WTC11 (cell line): ENCODE measurements at regions not wholly inside any gene's neighbourhood (a gene's known extent, or its start where the extent isn't known, plus 50 kb on each side); places are given as distances from the start of the nearest gene placed in this dataset.

Source experiments
- ATAC-seq: fragments of 200-7000 bp; cut with Tn5 transposase; 2 replicates; pipeline ENCODE4 v1.10.0; 2021; ENCODE audit warnings: mild to moderate bottlenecking, moderate library complexity
- CTCF ChIA-PET: fragments of 300-600 bp; sonication (Branson Sonifier 250); formaldehyde crosslinking; loops from one replicate; lab custom pipeline; 2021; ENCODE audit warnings: antibody characterized with exemption; lab: Charles Lee
- POLR2A ChIA-PET: fragments of 350-600 bp; sonication (Branson Sonifier 250); formaldehyde crosslinking; loops from one replicate; lab custom pipeline; 2021; ENCODE audit warnings: antibody characterized with exemption; lab: Charles Lee
- DNase-seq: peaks from one replicate; pipeline ENCODE4 v3.0.0; 2021; ENCODE audit warnings: low spot score
- H3K27ac Mint-ChIP-seq: 2 replicates; pipeline ENCODE4 v1.8.0; 2021; ENCODE audit warnings: mixed read lengths
- H3K27me3 Mint-ChIP-seq: 2 replicates; pipeline ENCODE4 v1.8.0; 2021; ENCODE audit warnings: low read depth, mild to moderate bottlenecking, moderate library complexity, mixed read lengths
- H3K36me3 Mint-ChIP-seq: 2 replicates; pipeline ENCODE4 v1.8.0; 2021; ENCODE audit warnings: mixed read lengths
- H3K4me1 Mint-ChIP-seq: 2 replicates; pipeline ENCODE4 v1.8.0; 2022; ENCODE audit warnings: mixed read lengths
- H3K4me3 Mint-ChIP-seq: 2 replicates; pipeline ENCODE4 v1.8.0; 2021; ENCODE audit warnings: mild to moderate bottlenecking, moderate library complexity, mixed read lengths
- H3K9me3 Mint-ChIP-seq: 2 replicates; pipeline ENCODE4 v1.8.0; 2021; ENCODE audit warnings: mixed read lengths
- ARID4B ChIP-seq: sonication (generic); formaldehyde crosslinking; IDR thresholded peaks from 2 replicates; pipeline ENCODE4 v1.8.0; 2023; ENCODE audit warnings: missing genetic modification reagents, mild to moderate bottlenecking, borderline replicate concordance
- ATF2 ChIP-seq: sonication (generic); formaldehyde crosslinking; IDR thresholded peaks from 2 replicates; pipeline ENCODE4 v1.8.1; 2022; ENCODE audit warnings: low read depth, missing genetic modification reagents, borderline replicate concordance
- CBFB ChIP-seq: sonication (generic); formaldehyde crosslinking; IDR thresholded peaks from 2 replicates; pipeline ENCODE4 v1.8.1; 2022; ENCODE audit warnings: mild to moderate bottlenecking, low read depth, missing genetic modification reagents
- CTCF ChIP-seq: fragments of 200-600 bp; IDR thresholded peaks from 2 replicates; pipeline ENCODE4 v1.8.0; 2022; ENCODE audit warnings: antibody characterized with exemption
- EMX1 ChIP-seq: fragments of 250-450 bp; sonication (Bioruptor Pico); IDR thresholded peaks from 2 replicates; pipeline ENCODE4 v1.8.0; 2021; ENCODE audit warnings: mild to moderate bottlenecking
- ETV6 ChIP-seq: sonication (generic); formaldehyde crosslinking; IDR thresholded peaks from 2 replicates; pipeline ENCODE4 v1.8.1; 2022; ENCODE audit warnings: mild to moderate bottlenecking, missing genetic modification reagents
- MYBL2 ChIP-seq: sonication (generic); formaldehyde crosslinking; IDR thresholded peaks from 2 replicates; pipeline ENCODE4 v1.8.1; 2023; ENCODE audit warnings: mild to moderate bottlenecking, moderate library complexity, missing genetic modification reagents
- RELA ChIP-seq: sonication (generic); formaldehyde crosslinking; IDR thresholded peaks from 2 replicates; pipeline ENCODE4 v1.8.1; 2022; ENCODE audit warnings: missing genetic modification reagents, mild to moderate bottlenecking, borderline replicate concordance
- RORB ChIP-seq: fragments of 250-450 bp; sonication (Bioruptor Pico); IDR thresholded peaks from 2 replicates; pipeline ENCODE4 v1.9.0; 2021; ENCODE audit warnings: mild to moderate bottlenecking
- ZNF138 ChIP-seq: sonication (generic); formaldehyde crosslinking; conservative IDR thresholded peaks from 2 replicates; pipeline ENCODE4 v1.8.1; 2022; ENCODE audit warnings: mild to moderate bottlenecking, moderate library complexity, missing genetic modification reagents
- ZNF219 ChIP-seq: sonication (generic); formaldehyde crosslinking; IDR thresholded peaks from 2 replicates; pipeline ENCODE4 v1.8.0; 2023; ENCODE audit warnings: missing genetic modification reagents, mild to moderate bottlenecking, borderline replicate concordance
- ZNF263 ChIP-seq: sonication (generic); formaldehyde crosslinking; IDR thresholded peaks from 2 replicates; pipeline ENCODE4 v1.8.1; 2022; ENCODE audit warnings: low read depth, mild to moderate bottlenecking, moderate library complexity, missing genetic modification reagents
- ZNF317 ChIP-seq: sonication (generic); formaldehyde crosslinking; IDR thresholded peaks from 2 replicates; pipeline ENCODE4 v1.8.1; 2023; ENCODE audit warnings: low read depth, mild to moderate bottlenecking, moderate library complexity, missing genetic modification reagents, borderline replicate concordance
- ZNF423 ChIP-seq: fragments of 250-450 bp; sonication (Bioruptor Pico); IDR thresholded peaks from 2 replicates; pipeline ENCODE4 v2.1.2; 2022; ENCODE audit warnings: mild to moderate bottlenecking, moderate library complexity
- ZNF512 ChIP-seq: sonication (generic); formaldehyde crosslinking; IDR thresholded peaks from 2 replicates; pipeline ENCODE4 v1.8.1; 2022; ENCODE audit warnings: missing genetic modification reagents, borderline replicate concordance
- TF ChIP-seq, protein P1 (sequence below): fragments of 250-450 bp; sonication (Bioruptor Pico); IDR thresholded peaks from 2 replicates; pipeline ENCODE4 v1.9.0; 2021; ENCODE audit warnings: mild to moderate bottlenecking, borderline replicate concordance
- TF ChIP-seq, protein P2 (sequence below): sonication (generic); formaldehyde crosslinking; conservative IDR thresholded peaks from 2 replicates; pipeline ENCODE4 v1.8.1; 2022; ENCODE audit warnings: mild to moderate bottlenecking, missing genetic modification reagents
- TF ChIP-seq, protein P3 (sequence below): sonication (generic); formaldehyde crosslinking; IDR thresholded peaks from 2 replicates; pipeline ENCODE4 v1.8.1; 2023; ENCODE audit warnings: mild to moderate bottlenecking, missing genetic modification reagents, borderline replicate concordance

- TF ChIP-seq, protein P1, sequence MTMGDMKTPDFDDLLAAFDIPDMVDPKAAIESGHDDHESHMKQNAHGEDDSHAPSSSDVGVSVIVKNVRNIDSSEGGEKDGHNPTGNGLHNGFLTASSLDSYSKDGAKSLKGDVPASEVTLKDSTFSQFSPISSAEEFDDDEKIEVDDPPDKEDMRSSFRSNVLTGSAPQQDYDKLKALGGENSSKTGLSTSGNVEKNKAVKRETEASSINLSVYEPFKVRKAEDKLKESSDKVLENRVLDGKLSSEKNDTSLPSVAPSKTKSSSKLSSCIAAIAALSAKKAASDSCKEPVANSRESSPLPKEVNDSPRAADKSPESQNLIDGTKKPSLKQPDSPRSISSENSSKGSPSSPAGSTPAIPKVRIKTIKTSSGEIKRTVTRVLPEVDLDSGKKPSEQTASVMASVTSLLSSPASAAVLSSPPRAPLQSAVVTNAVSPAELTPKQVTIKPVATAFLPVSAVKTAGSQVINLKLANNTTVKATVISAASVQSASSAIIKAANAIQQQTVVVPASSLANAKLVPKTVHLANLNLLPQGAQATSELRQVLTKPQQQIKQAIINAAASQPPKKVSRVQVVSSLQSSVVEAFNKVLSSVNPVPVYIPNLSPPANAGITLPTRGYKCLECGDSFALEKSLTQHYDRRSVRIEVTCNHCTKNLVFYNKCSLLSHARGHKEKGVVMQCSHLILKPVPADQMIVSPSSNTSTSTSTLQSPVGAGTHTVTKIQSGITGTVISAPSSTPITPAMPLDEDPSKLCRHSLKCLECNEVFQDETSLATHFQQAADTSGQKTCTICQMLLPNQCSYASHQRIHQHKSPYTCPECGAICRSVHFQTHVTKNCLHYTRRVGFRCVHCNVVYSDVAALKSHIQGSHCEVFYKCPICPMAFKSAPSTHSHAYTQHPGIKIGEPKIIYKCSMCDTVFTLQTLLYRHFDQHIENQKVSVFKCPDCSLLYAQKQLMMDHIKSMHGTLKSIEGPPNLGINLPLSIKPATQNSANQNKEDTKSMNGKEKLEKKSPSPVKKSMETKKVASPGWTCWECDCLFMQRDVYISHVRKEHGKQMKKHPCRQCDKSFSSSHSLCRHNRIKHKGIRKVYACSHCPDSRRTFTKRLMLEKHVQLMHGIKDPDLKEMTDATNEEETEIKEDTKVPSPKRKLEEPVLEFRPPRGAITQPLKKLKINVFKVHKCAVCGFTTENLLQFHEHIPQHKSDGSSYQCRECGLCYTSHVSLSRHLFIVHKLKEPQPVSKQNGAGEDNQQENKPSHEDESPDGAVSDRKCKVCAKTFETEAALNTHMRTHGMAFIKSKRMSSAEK (CRISPR knock-in tag): no peak
- TF ChIP-seq ETV6 (no peak), MYBL2 (CRISPR knock-in tag) (no peak), CBFB (CRISPR knock-in tag) (no peak), ZNF512 (CRISPR knock-in tag) (no peak), RORB (no peak), CTCF (no peak), ARID4B (CRISPR knock-in tag) (no peak), ZNF138 (CRISPR knock-in tag) (no peak)
- TF ChIP-seq, protein P2, sequence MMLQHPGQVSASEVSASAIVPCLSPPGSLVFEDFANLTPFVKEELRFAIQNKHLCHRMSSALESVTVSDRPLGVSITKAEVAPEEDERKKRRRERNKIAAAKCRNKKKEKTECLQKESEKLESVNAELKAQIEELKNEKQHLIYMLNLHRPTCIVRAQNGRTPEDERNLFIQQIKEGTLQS (CRISPR knock-in tag): no peak
These were observed 541.9 kb downstream of the TMX3 start (continued) for GRCh38 chr18:68172842-68173549.

GRCh38 chr18:68164909-68165308 lies 550.0 kb downstream of the TMX3 start:
- H3K27me3 Mint-ChIP-seq: no peaks in the 10 kb centered on the region
- POLR2A ChIA-PET: no interaction called here
- TF ChIP-seq ZNF219 (CRISPR knock-in tag) (no peak), ZNF317 (no peak), ZNF423 (CRISPR knock-in tag) (no peak), EMX1 (CRISPR knock-in tag) (no peak), RELA (CRISPR knock-in tag) (no peak), ATF2 (CRISPR knock-in tag) (no peak), ZNF263 (CRISPR knock-in tag) (no peak)
- TF ChIP-seq, protein P3, sequence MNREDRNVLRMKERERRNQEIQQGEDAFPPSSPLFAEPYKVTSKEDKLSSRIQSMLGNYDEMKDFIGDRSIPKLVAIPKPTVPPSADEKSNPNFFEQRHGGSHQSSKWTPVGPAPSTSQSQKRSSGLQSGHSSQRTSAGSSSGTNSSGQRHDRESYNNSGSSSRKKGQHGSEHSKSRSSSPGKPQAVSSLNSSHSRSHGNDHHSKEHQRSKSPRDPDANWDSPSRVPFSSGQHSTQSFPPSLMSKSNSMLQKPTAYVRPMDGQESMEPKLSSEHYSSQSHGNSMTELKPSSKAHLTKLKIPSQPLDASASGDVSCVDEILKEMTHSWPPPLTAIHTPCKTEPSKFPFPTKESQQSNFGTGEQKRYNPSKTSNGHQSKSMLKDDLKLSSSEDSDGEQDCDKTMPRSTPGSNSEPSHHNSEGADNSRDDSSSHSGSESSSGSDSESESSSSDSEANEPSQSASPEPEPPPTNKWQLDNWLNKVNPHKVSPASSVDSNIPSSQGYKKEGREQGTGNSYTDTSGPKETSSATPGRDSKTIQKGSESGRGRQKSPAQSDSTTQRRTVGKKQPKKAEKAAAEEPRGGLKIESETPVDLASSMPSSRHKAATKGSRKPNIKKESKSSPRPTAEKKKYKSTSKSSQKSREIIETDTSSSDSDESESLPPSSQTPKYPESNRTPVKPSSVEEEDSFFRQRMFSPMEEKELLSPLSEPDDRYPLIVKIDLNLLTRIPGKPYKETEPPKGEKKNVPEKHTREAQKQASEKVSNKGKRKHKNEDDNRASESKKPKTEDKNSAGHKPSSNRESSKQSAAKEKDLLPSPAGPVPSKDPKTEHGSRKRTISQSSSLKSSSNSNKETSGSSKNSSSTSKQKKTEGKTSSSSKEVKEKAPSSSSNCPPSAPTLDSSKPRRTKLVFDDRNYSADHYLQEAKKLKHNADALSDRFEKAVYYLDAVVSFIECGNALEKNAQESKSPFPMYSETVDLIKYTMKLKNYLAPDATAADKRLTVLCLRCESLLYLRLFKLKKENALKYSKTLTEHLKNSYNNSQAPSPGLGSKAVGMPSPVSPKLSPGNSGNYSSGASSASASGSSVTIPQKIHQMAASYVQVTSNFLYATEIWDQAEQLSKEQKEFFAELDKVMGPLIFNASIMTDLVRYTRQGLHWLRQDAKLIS (CRISPR knock-in tag): no peak

More at GRCh38 chr18:68164909-68165308, 550.0 kb downstream of the TMX3 start:
- Mint-ChIP-seq H3K27ac (no peak overlapping the region), H3K9me3 (peaks cover 4% of the 10 kb centered on the region; the same call in 1 of the 2 replicates), H3K36me3 (no peaks in the 10 kb centered on the region), H3K4me3 (no peak overlapping the region), H3K4me1 (no peaks in the 10 kb centered on the region)
- no peak for DNase-seq
- ATAC-seq: no peak
- CTCF ChIA-PET: no interaction called here
